Stimulated activated CD4-positive, alpha-beta T cell treated with anti-CD3 and anti-CD28 coated beads, TNF-alpha, amount 100 ng/mL, for 48 hours (primary cell): ENCODE measurements at regions not wholly inside any gene's neighbourhood (a gene's known extent, or its start where the extent isn't known, plus 50 kb on each side); places are given as distances from the start of the nearest gene placed in this dataset.
"Not testable (repeated sequence)": the region's sequence is repeated elsewhere in the genome, so short reads cannot be mapped to it uniquely, and the experiment has no call there.

Experiments used
- DNase-seq, 3 donors: peaks; one replicate each; pipeline ENCODE4 v3.0.0-alpha.2; 2020; ENCODE audit warnings: low read depth in 3 of 3

DNA sequence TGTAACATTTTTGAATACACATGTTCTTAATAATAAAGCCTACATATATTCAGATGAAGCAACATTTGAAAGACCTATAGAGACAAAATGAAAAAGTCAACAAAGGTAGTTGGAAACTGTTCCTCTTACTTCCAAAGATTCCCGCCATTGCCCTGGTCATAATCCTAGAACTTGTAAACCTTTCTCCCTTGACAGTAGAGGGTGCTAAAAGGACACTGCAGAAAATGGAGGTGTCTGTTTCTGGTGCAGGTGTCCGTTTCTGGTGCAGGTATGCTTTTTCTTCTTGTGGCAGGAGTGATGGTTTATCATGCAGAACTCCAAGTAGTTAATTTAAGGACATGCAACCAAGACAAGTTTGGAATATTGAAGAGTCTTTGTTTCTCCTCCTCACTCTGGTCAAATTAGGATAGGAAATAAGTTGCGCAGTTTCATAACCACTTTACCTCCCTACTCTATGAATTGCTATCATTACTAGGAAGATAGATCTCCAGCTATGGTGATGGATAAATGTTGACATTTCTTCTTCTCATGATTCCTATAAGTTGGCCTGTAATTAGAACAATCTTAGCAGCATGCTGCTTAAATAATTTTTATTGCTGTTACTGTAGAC lies 56.0 kb upstream of the FAM174A start:
- DNase-seq, result no peak

DNA sequence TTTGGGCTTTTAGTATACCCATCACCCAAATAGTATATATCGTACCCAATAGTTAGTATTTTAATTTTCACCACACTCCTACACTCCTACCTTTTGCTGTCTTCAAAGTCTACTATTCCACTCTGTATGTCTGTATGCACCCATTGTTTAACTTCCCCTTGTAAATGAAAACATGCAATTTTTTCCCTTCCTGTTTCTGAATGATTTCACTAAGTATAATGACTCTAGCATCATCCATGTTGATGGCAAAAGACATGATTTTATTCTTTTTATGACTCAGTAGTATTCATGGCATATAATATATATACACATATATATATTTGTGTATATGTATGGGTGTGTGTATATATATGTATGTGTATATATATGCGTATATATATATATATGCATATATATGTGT lies 63.1 kb upstream of the FAM174A start:
- DNase-seq, result no peak

DNA sequence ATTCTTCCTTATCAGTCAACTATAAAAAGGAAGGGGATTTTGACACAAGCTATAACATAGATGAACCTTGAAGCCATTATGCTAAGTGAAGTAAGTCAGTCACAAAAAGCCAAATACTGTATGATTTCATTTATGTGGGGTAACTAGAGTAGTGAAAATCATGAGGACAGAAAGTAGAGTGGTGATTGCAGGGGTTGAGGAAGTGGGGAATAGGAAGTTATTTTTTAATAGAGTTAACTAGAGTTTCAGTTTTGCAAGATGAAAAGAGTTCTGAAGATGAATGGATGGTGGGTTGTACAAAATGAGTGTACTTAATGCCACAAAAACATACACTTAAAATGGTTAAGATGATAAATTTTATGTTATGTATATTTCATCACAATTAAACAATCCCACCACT lies 65.4 kb upstream of the FAM174A start:
- DNase-seq, result no peak

DNA sequence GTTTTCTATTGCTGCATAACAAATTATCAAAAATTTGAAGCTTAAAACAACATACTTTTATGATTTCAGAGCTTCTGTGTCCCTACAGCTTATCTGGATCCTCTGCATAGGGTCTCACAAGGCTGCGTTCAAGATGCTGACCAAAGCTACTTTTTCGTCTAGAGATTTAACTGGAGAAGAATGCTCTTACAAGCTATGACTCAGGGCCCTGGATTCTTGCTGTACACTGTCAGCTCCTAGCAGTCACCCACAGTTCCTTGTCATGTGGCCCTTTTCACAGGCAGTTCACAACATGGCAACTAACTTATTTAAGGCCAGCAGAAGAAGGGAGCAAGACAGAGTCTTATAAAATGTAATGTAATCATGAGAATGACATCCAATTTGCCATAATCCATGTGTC lies 70.8 kb upstream of the FAM174A start:
- no peak for DNase-seq

DNA sequence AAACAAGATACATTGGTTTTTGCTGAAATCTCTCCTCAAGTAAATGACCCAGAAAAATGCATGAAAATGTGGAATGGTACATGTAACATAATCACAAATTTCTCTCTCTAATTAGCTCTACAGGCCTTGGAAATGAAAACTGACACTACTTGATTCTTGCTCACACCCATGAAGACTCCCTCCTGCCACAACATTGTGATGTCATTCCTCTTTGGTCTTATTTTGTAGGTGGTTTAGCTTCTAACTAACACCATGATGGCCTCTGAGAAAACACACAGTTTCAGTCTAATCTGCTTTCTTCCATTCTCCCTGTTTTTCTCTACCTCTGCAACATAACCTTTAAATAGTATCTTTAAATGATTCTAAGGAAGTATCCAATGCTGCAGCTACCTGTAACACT lies 78.6 kb upstream of the FAM174A start:
- DNase-seq, result no peak

DNA sequence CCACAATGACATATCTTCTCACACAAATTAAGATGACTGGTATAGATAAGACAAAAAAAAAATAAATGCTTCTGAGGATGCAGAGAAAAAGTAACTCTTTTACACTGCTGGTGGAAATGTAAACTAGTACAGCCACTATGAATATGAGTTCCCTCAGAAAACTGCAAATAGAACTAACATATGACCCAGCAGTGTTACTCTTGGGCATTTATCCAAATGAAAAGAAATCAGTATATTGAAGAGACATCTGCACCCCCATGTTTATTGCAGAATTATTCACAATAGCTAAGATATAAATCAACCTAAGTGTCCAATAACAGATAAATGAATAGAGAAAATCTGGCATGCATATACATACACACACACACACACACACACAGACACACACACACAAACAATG lies 83.0 kb upstream of the FAM174A start:
- DNase-seq, result no peak

DNA sequence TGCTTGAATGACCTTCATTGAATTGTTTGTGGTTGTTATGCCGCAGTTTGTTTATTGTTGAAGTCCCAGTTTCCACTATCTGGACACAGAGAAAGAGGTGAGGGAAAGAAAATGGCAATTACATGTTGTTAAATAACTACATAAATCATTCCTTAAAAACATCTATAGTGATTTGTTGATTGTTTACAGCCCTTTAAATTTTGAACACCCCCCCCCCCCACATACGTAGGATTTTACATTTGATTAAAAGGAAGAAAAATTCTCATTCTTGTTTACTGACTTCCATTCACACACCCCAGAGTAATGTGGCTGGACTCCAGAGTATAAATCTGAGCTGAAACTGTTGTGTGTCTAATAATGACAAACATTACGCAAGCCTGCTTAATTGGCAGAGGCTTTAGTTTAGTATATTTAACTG lies 87.1 kb upstream of the FAM174A start:
- DNase-seq, result no peak

DNA sequence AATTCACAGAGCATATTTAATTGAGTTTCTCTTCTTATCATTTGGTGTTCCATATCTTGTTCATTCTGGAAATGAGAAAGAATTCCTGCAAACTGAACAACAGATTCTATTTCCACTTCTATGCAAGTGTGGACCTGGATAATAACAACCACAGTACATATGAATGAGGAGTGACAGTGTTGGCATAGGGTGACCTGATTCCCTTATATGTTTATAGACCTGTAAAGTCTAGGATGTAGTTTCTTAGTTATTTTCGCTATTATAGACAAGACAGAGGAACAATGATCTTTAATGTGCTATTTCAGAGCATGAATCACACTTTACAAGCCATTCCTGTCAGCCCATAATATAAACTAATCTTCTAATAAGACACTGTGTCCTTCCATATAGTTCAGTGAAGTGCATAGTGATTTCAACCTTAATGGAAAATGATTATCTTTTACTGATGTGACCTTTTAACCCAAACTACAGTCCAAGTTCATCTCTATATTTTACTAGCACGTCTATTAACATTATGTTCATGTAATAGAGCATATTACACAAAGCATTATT lies 88.2 kb upstream of the FAM174A start:
- DNase-seq, result no peak

DNA sequence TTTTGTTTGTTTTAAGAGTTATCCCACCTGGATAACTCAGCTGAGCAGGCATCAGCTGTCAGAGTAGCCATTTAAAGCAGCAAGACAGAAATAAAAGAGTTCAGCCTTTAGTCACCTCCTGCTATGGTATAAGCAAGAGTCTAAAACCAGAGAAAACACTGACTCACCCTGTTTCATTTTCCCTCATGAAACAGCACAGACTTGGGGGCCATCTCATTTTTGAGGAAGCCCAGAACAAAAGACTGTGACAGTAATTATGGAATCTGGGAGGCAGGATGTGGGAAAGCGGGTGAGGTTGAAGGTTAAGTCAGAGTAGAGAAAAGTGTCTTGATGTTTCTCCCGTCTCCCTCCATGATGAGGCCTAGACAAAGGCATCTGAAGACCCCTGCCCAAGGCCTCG lies 90.2 kb upstream of the FAM174A start:
- no peak for DNase-seq

DNA sequence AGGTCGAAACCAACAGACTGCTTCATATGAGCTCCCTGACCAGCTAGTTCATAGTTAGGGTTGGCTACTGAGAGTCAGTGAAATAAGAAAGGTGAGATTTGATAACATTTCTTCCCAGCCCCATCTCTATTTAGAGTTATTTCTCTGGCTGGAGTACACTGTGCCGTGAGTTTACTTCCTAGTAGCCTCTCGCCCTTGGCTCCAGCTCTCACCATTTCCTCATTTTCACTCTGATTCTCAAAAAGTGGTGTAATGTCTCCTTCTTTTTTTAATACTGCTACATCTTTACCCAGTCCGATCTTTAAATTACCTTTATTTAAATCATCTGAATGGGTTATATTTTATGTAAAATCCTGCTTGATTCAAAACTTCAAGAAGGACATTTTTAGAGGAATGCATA lies 100.4 kb upstream of the FAM174A start:
- DNase-seq, result no peak

DNA sequence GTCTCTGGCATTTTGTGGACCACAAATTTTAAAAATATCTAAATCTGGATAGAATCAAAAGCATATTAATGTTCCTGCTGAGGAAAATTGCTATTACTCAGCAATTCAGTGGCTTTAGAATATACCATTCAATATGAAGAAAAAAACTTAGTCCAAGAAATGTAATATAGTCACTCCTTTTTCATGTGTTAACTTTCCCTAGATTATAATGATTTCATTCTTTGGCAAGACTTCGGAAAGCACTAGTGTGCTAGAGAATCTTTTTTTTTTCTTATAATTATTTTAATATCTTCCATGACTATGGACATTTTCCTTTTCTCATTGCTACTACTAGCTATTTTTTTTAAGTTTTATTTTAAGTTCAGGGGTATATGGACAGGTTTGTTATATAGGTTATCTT lies 102.4 kb upstream of the FAM174A start:
- no peak for DNase-seq

DNA sequence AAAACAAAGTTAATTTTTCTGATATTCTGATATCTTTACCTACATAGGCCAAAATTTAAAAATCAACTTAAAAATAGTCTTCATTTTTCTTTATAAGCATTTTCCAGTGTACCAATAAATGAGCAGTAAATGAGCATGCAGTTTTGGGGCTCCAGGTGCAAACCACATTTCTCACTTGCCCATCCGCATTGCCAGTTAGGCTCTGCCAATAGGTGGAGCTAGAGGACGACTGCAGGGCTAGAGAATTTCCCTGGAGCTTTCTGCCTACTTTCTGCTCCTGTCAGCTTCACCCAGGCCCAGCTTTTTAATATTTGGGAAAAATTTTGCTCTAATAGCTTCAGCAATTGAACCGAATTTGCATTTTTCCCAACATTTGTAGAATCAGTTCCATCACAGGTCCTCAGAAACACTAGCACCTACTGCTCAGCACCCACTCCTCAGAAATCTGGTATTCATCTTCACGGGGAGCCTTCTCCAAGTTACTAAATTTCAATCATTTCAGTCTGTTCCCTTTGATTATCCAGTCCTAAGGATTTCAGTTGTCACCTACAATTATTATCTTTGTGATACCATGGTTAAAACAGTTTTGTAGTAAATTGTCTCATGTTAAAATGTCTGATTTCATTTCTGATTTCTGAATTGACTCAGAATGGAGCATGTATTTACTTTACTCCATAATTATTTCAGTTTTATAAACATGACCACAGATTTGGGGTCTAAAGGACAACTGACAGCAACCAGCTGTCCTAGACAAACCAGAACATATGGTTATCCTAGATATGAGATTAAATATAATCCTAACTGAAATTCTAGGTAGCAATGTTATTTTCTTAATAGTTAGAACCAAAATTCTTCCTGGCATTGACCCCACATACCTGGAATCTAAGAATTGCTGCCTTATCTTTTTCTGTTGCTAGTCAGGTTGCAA lies 104.6 kb upstream of the FAM174A start:
- DNase-seq, result peak; percentile 6 to 36 (median 19)

DNA sequence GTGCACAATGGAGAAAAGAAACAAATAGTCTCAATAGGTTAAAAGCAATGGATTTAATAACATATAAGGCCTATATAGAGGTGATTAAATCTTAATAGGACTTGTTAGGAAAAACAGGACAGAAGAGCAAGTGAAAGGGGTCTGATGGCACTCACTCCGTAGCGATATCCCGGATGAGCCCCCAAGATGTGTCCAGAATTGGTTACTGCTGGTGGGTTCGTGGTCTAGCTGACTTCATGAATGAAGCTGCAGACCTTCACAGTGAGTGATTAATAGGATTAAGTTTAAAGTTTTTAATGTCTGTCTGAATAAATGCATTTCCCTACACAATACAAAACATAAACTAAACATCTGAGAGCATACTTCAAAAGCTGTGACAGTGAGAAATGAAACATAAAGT lies 110.4 kb upstream of the FAM174A start:
- no peak for DNase-seq

DNA sequence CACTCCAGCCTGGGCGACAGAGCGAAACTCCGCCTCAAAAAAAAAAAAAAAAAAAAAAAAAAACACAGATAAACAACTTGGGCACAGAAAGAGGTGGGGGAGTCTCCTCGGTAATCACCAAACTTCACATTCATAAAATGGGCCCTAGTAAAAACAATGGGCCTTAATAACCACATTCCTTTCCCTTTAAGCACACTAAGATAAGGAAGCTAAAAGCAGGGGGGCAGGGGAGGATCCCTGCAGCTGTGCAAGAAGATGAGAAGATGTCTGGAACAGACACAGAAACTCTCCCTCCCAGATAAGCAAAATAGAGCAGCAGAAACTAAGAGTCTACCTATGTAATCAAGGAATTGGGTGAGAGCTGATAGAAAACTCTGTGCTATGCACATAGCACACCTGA lies 111.2 kb upstream of the FAM174A start:
- DNase-seq, result no peak

DNA sequence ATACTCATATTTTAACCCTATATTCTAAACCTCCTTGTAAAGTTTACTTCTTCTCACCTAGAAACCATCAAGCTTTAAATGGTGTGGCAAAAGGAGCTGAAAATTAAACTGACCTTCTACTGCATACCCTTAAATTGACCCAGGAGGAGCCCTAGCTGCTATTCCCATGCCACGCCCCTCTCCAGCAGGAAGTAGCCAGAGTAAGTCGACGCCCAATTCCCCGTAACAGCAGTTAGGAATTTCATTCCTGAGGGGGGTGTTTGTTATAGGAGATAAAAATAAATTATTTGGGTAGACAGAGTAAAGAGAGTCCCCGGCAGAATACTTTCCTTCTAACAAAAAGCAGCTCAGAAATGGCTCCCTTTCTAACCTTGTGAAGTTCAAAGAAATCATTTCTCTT lies 111.8 kb upstream of the FAM174A start:
- no peak for DNase-seq

DNA sequence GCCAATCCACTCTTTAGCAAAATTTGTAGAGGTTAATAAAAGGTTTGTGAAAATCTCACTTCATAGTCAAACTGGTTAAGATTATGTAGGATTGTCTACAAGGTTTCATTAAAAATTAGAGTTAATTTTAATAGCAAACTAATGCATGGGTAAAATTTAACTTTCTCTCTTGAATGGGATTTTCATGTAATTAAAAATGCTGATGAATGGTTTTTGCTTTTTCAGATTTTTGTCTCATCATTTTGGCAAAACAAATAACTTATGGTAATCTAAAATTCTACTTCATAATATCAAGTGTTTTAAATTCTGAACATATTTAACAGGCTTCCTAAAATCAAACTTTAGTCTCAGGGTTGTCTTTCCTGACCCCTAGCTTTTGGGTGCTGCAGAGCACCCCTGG lies 113.8 kb upstream of the FAM174A start:
- no peak for DNase-seq

DNA sequence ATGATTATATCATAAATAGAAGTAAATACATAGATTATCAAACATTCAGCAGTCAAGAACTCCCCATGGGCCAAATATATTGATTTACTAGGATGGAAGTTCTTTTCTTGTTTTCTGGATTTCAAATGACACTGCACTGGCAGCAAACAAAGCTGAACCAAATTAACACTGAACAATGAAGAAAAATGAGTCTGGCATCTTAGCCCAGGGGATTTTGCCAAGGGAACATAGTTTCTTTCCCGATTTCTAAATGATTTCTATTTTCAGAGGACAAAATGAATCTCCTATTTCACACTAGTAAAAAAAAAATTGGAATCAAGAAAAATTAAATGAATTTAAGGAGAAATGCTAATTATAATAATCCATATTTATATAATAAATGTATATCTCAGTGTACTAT lies 116.9 kb upstream of the FAM174A start:
- no peak for DNase-seq

DNA sequence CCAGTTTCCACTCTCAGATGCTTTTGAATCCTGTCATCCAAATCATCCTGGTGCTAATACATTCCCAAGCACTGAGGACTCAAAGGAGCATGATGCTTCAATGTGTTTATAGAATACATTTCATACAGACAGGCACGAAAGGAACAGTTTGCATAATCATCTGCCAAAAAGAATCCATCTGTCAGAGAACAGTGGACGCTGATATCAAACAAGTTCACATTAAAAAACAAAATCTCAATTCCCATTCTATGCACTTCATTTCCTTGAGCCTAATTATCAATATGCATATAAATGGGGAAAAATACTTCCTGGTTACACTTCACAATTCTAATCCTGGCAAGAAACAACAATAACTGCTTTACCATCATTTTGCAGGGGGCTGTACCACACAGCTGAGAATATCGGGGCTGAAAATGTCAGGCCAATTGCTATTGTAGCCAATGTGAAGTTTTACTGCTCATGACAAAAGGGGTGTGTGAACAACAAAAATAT lies 125.5 kb upstream of the FAM174A start:
- no peak for DNase-seq

DNA sequence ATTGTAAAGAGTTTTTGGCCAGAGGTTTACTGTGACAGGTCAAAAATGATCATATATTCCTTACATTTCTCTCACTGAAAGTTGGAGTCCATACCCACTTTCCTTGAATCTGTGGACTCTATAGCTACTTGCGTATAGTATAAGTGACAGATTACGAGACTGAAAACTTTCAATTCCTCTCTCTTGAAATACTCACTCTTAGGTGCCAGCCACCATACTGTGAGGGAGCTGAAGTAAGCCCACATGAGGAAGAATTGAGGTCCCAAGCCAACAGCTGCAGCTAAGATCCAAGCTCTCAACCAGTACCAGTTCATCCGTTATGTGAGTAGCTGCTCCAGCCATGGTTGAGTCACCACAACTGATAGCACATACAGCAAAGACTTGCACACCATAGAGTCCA lies 128.1 kb upstream of the FAM174A start:
- no peak for DNase-seq

DNA sequence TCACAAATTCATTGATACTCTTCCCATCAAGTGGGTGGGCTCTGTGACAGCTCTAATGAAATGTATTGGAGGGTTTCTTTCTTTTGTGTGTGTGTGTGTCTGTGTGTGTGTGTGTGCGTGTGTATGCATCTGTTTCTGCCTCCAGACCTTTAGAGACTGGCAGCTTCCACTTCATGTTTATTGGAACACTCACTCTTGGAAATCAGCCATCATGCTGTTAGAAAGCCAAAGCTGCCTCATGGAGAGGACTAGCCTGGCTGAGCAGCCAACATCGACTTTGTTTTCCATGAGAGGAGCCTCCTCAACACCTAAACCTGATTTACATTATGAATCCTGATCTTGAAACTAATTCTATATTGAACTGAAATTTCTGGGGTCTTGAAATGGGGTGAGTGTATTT lies 128.5 kb upstream of the FAM174A start:
- no peak for DNase-seq

DNA sequence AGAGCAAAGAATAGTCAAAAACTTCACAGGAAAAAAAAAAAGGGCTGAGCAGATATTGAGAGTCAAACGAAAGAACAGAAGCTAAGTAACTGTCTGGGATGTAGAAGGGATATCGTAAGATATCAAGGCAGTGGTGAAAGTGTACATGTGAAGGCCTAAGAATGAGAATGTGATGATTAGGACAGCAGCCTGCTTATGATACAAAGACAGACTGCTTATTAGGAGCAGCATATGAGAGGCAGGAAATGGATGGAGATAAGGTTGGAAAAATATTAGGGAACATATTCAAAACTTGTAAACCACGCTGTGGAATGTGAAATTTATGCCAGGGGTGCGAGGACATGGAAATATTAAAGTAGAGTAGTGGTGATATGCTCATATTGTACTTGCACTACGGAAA lies 133.1 kb upstream of the FAM174A start:
- DNase-seq, result no peak

DNA sequence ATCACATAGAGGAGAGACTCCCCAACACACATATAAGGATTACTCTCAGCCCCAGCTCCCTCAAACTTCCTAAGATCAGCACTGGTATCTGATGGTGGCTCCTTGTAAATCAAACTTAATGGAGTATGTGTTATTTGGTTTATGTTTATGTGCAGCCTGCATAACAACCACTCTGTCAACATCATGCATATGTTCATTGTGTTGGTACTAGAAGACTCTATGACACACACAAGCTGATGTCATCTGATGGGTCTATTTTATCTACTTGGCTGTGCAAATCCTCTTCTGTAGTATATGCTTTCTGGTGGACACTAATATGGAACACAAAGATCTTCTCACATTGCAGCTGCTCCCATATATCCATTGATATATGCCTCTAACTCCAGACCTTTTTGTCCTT lies 134.0 kb upstream of the FAM174A start:
- DNase-seq, result no peak

DNA sequence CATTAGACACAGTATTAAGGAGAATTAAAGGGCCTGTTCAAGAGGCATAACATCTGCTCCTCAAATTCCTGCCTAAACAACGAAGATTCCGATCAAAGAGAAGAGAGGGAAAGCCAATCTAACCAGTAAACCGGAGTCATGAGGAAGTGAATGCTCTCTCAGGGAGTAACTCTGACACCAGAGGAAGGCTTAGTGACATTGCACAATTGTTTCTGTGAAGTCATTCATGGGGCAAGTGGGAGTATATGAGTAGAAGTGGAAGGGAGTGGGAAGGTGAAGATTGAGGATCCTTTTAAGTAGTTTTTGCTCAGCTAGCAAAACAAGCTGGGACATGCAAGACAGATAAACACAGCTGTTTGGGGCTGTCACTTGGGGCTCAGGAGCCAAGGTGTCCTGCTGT lies 136.4 kb upstream of the FAM174A start:
- not testable (repeated sequence) for DNase-seq
